ENCODE measurements at regions not wholly inside any gene's neighbourhood (a gene's known extent, or its start where the extent isn't known, plus 50 kb on each side); places are given as distances from the start of the nearest gene placed in this dataset.

- no peak for TF ChIP-seq CTCF (IDR thresholded peaks at IDR 0.05; ENCODE audit: poor library complexity)
- no peak for TF ChIP-seq EZH2phosphoT487 (IDR thresholded peaks at IDR 0.05; ENCODE audit: low read depth, severe bottlenecking, unreplicated experiment)
Observed at GRCh38 chr14:38431156-38431555, 175.3 kb upstream of the CLEC14A start.
